Parathyroid adenoma (tissue), 2 donors: ENCODE measurements at regions not wholly inside any gene's neighbourhood (a gene's known extent, or its start where the extent isn't known, plus 50 kb on each side); places are given as distances from the start of the nearest gene placed in this dataset.

Source experiments
- H2AFZ ChIP-seq: fragments of 300-600 bp; sonication (generic); one replicate; pipeline ENCODE4 v1.7.0; 2017; ENCODE audit warnings: antibody characterized with exemption, mild to moderate bottlenecking
- H3K27ac ChIP-seq: fragments of 300-600 bp; sonication (generic); one replicate; pipeline ENCODE4 v1.7.0; 2017
- H3K27me3 ChIP-seq: fragments of 300-600 bp; sonication (generic); one replicate; pipeline ENCODE4 v1.7.0; 2017; ENCODE audit warnings: low read length; ENCODE audit not compliant: control insufficient read depth, insufficient read depth
- H3K36me3 ChIP-seq: fragments of 300-600 bp; sonication (generic); one replicate; pipeline ENCODE4 v1.7.0; 2017; ENCODE audit warnings: low read length; ENCODE audit not compliant: control insufficient read depth, insufficient read depth
- H3K4me1 ChIP-seq: fragments of 300-600 bp; sonication (generic); one replicate; pipeline ENCODE4 v1.7.0; 2017; ENCODE audit warnings: control low read depth
- H3K4me2 ChIP-seq: fragments of 300-600 bp; sonication (generic); one replicate; pipeline ENCODE4 v1.7.0; 2017; ENCODE audit warnings: low read length
- H3K4me3 ChIP-seq: fragments of 300-600 bp; sonication (generic); one replicate; pipeline ENCODE4 v1.7.0; 2017; ENCODE audit warnings: low read depth, low read length
- H3K79me2 ChIP-seq: fragments of 300-600 bp; sonication (generic); one replicate; pipeline ENCODE4 v1.7.0; 2017; ENCODE audit warnings: control low read depth
- H3K9ac ChIP-seq: fragments of 300-600 bp; sonication (generic); one replicate; pipeline ENCODE4 v1.7.0; 2017; ENCODE audit warnings: mild to moderate bottlenecking
- H3K9me3 ChIP-seq: fragments of 300-600 bp; sonication (generic); one replicate; pipeline ENCODE4 v1.7.0; 2017; ENCODE audit warnings: low read length; ENCODE audit not compliant: control insufficient read depth
- CTCF ChIP-seq: fragments of 300-600 bp; sonication (generic); IDR thresholded peaks from one replicate; pipeline ENCODE4 v1.7.0; 2017; ENCODE audit warnings: antibody characterized with exemption, mild to moderate bottlenecking
- donor health status: primary hyperparathyroidism.

GRCh38 chr17:73888862-73889261 is 244.6 kb upstream of the SDK2 start:
- Histone ChIP-seq H3K4me2 (no peak overlapping the region), H3K9me3 (no peaks in the 10 kb centered on the region), H3K79me2 (no peaks in the 10 kb centered on the region), H3K27ac (no peak overlapping the region), H3K4me3 (no peak overlapping the region), H2AFZ (no peak overlapping the region), H3K27me3 (no peaks in the 10 kb centered on the region), H3K4me1 (no peaks in the 10 kb centered on the region), H3K36me3 (no peaks in the 10 kb centered on the region), H3K9ac (no peak overlapping the region)
- no peak for TF ChIP-seq CTCF

GRCh38 chr17:73889439-73889838 is 245.2 kb upstream of the SDK2 start:
- H3K27me3 ChIP-seq = no peaks in the 10 kb centered on the region
- H3K9ac ChIP-seq = no peak overlapping the region
- H2AFZ ChIP-seq = no peak overlapping the region
- H3K4me3 ChIP-seq = no peak overlapping the region
- no peak for TF ChIP-seq CTCF
- H3K79me2 ChIP-seq = no peaks in the 10 kb centered on the region
- H3K36me3 ChIP-seq = no peaks in the 10 kb centered on the region
- no peak overlapping the region for H3K27ac ChIP-seq
- no peak overlapping the region for H3K4me2 ChIP-seq
- no peaks in the 10 kb centered on the region for H3K4me1 ChIP-seq
- H3K9me3 ChIP-seq = no peaks in the 10 kb centered on the region

- H3K36me3 ChIP-seq = no peaks in the 10 kb centered on the region
- H3K4me3 ChIP-seq = no peak overlapping the region
- H3K4me1 ChIP-seq = no peaks in the 10 kb centered on the region
- H2AFZ ChIP-seq = no peak overlapping the region
- TF ChIP-seq CTCF = no peak
- no peak overlapping the region for H3K4me2 ChIP-seq
- H3K27ac ChIP-seq = no peak overlapping the region
- no peaks in the 10 kb centered on the region for H3K79me2 ChIP-seq
- no peaks in the 10 kb centered on the region for H3K27me3 ChIP-seq
- no peak overlapping the region for H3K9ac ChIP-seq
- H3K9me3 ChIP-seq = no peaks in the 10 kb centered on the region
Observed at GRCh38 chr17:73890831-73891405, 246.7 kb upstream of the SDK2 start.

GRCh38 chr17:73895157-73895556 is 250.9 kb upstream of the SDK2 start:
- H3K27me3 ChIP-seq = no peaks in the 10 kb centered on the region
- no peak overlapping the region for H3K4me3 ChIP-seq
- H3K9ac ChIP-seq = no peak overlapping the region
- H3K4me2 ChIP-seq = no peak overlapping the region
- no peaks in the 10 kb centered on the region for H3K79me2 ChIP-seq
- no peaks in the 10 kb centered on the region for H3K4me1 ChIP-seq
- H3K36me3 ChIP-seq = no peaks in the 10 kb centered on the region
- H2AFZ ChIP-seq = no peak overlapping the region
- no peaks in the 10 kb centered on the region for H3K9me3 ChIP-seq
- no peak overlapping the region for H3K27ac ChIP-seq
- TF ChIP-seq CTCF = no peak

GRCh38 chr17:73896966-73897365 is 252.7 kb upstream of the SDK2 start:
- Histone ChIP-seq H3K4me1 (no peaks in the 10 kb centered on the region), H3K4me3 (no peak overlapping the region), H2AFZ (no peak overlapping the region), H3K9me3 (no peaks in the 10 kb centered on the region), H3K36me3 (no peaks in the 10 kb centered on the region), H3K9ac (no peak overlapping the region), H3K27me3 (no peaks in the 10 kb centered on the region), H3K79me2 (no peaks in the 10 kb centered on the region), H3K27ac (no peak overlapping the region), H3K4me2 (no peak overlapping the region)
- TF ChIP-seq CTCF = no peak
